ENCODE measurements at regions not wholly inside any gene's neighbourhood (a gene's known extent, or its start where the extent isn't known, plus 50 kb on each side); places are given as distances from the start of the nearest gene placed in this dataset.

GRCh38 chr2:67667054-67667908, 270.1 kb downstream of the ETAA1 start (continued):
- TF ChIP-seq SKIL (CRISPR knock-in tag; IDR thresholded peaks at IDR 0.05; ENCODE audit: borderline replicate concordance) = no peak
- no peak for TF ChIP-seq AKAP8 (CRISPR knock-in tag; IDR thresholded peaks at IDR 0.05)
- TF ChIP-seq GTF3A (CRISPR knock-in tag; conservative IDR thresholded peaks at IDR 0.05) = no peak
- no peak for TF ChIP-seq DMTF1 (CRISPR knock-in tag; IDR thresholded peaks at IDR 0.05)
- TF ChIP-seq ZNF256 (CRISPR knock-in tag; conservative IDR thresholded peaks at IDR 0.05) = no peak

GRCh38 chr2:67668538-67668937, 271.4 kb downstream of the ETAA1 start:
- BruUV-seq (replicated peaks) = no TSS peak
- H3K4me2 ChIP-seq (ENCODE audit: low read depth, low read length) = no peak overlapping the region
- H4K20me1 ChIP-seq (ENCODE audit: insufficient read depth, low read length) = no peaks in the 10 kb centered on the region
- H3K27ac ChIP-seq (ENCODE audit: extremely low read length, insufficient read depth, low read length) = no peak overlapping the region
- DNase-seq (ENCODE audit: low spot score) = no peak
- H3K79me2 ChIP-seq (ENCODE audit: insufficient read depth, low read length) = no peaks in the 10 kb centered on the region
- no peak for ATAC-seq
- intact Hi-C loops (cut with micrococcal nuclease; ENCODE audit: unreplicated experiment) = no loop called here
- no peak overlapping the region for H2AFZ ChIP-seq (ENCODE audit: low read length)
- no peak overlapping the region for H3K9ac ChIP-seq (ENCODE audit: insufficient read depth, low read depth, low read length)
- H3K36me3 ChIP-seq (replicated peaks in 1 of 2; ENCODE audit: control insufficient read depth in 1 of 2, insufficient read depth in 2 of 2, low read length in 2 of 2) = no peaks in the 10 kb centered on the region
- FAIRE-seq = no peak
- H3K9me3 ChIP-seq (ENCODE audit: low read length) = no peaks in the 10 kb centered on the region
- TF ChIP-seq KLF13 (CRISPR knock-in tag; IDR thresholded peaks at IDR 0.05) (no peak), CREB1 (IDR thresholded peaks at IDR 0.05) (peak; percentile 50; the same call in 1 of the 2 replicates), CREB1 (CRISPR knock-in tag; IDR thresholded peaks at IDR 0.05) (no peak), ATF7 (IDR thresholded peaks at IDR 0.05) (peak; percentile 69), ATF7 (CRISPR knock-in tag; IDR thresholded peaks at IDR 0.05) (no peak)
- ChIA-PET POLR2A (no interaction called here), CTCF (ENCODE audit: low intra/inter-chr PET ratio, low total read pairs) (no interaction called here)
- peaks cover 16% of the 10 kb centered on the region for H3K4me1 ChIP-seq (ENCODE audit: insufficient read depth, low read length)
- no peaks in the 10 kb centered on the region for H3K27me3 ChIP-seq (ENCODE audit: control insufficient read depth in 1 of 2, insufficient read depth in 2 of 2, low read length in 2 of 2)
- no peak overlapping the region for H3K4me3 ChIP-seq (replicated peaks in 1 of 3; ENCODE audit: insufficient read depth in 1 of 3, low read depth in 2 of 3, low read length in 3 of 3)
- in situ Hi-C loops (cut with HindIII; ENCODE audit: extremely low pct_ligation_motif_present, low pct_unique_long_range_greater_than_20kb) = no loop called here
